ENCODE measurements at regions not wholly inside any gene's neighbourhood (a gene's known extent, or its start where the extent isn't known, plus 50 kb on each side); places are given as distances from the start of the nearest gene placed in this dataset.

DNA sequence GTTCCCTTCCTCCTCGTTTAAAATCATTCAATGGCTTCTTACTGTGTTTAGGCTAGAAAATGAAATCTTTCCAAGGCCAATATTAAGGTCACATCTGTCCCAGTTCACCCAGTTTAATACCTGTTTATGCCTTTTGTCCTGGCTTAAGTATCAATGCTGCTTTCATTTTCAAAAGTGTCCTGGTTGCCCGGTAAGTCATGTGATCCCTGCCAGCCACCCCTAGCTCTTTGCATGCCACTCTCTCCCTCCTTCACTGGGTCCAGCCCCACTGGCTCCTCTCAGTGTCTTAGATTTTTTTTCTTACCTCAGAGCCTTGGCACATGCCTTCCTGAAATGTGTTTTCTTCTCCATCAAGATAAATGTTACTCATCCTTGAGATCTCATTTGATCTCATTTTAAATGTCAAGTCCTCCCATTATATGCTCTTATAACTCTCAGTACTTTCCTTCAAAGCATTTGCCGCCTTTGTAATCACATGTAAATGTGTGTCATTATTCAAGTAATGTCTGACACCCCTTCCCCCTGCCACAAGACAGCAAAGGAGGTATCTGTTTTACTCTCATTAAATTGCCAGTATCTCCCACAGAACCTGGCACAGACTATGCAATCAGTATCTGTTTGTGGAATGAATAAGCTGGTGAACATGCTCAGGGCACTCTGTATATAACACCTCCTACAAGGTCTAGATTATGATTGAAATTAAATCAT lies 472.5 kb upstream of the RPS6KA3 start:
- TF ChIP-seq CHD2 (IDR thresholded peaks at IDR 0.05; ENCODE audit: low read length, partially characterized antibody) = no peak
- no peak for TF ChIP-seq EP300 (IDR thresholded peaks at IDR 0.05; ENCODE audit: borderline replicate concordance in 1 of 2, low read depth in 1 of 2, low read length in 1 of 2)
- TF ChIP-seq TEAD4 (IDR thresholded peaks at IDR 0.05; ENCODE audit: borderline replicate concordance, insufficient read depth) = no peak
- no peak for TF ChIP-seq SMC3 (IDR thresholded peaks at IDR 0.05; ENCODE audit: low read depth, low read length)
- no peak for TF ChIP-seq NRF1 (IDR thresholded peaks at IDR 0.05; ENCODE audit: low read depth, low read length)
- TF ChIP-seq RAD21 (IDR thresholded peaks at IDR 0.05; ENCODE audit: low read length) = no peak
- TF ChIP-seq, protein P1, sequence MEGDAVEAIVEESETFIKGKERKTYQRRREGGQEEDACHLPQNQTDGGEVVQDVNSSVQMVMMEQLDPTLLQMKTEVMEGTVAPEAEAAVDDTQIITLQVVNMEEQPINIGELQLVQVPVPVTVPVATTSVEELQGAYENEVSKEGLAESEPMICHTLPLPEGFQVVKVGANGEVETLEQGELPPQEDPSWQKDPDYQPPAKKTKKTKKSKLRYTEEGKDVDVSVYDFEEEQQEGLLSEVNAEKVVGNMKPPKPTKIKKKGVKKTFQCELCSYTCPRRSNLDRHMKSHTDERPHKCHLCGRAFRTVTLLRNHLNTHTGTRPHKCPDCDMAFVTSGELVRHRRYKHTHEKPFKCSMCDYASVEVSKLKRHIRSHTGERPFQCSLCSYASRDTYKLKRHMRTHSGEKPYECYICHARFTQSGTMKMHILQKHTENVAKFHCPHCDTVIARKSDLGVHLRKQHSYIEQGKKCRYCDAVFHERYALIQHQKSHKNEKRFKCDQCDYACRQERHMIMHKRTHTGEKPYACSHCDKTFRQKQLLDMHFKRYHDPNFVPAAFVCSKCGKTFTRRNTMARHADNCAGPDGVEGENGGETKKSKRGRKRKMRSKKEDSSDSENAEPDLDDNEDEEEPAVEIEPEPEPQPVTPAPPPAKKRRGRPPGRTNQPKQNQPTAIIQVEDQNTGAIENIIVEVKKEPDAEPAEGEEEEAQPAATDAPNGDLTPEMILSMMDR (IDR thresholded peaks at IDR 0.05) = no peak
- TF ChIP-seq RFX5 (IDR thresholded peaks at IDR 0.05; ENCODE audit: low read length) = no peak
- TF ChIP-seq, protein P2, sequence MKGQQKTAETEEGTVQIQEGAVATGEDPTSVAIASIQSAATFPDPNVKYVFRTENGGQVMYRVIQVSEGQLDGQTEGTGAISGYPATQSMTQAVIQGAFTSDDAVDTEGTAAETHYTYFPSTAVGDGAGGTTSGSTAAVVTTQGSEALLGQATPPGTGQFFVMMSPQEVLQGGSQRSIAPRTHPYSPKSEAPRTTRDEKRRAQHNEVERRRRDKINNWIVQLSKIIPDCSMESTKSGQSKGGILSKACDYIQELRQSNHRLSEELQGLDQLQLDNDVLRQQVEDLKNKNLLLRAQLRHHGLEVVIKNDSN (IDR thresholded peaks at IDR 0.05; ENCODE audit: borderline replicate concordance, low read depth) = no peak
- TF ChIP-seq, protein P3, sequence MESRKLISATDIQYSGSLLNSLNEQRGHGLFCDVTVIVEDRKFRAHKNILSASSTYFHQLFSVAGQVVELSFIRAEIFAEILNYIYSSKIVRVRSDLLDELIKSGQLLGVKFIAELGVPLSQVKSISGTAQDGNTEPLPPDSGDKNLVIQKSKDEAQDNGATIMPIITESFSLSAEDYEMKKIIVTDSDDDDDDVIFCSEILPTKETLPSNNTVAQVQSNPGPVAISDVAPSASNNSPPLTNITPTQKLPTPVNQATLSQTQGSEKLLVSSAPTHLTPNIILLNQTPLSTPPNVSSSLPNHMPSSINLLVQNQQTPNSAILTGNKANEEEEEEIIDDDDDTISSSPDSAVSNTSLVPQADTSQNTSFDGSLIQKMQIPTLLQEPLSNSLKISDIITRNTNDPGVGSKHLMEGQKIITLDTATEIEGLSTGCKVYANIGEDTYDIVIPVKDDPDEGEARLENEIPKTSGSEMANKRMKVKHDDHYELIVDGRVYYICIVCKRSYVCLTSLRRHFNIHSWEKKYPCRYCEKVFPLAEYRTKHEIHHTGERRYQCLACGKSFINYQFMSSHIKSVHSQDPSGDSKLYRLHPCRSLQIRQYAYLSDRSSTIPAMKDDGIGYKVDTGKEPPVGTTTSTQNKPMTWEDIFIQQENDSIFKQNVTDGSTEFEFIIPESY (IDR thresholded peaks at IDR 0.05; ENCODE audit: borderline replicate concordance, low read depth) = no peak
- Histone ChIP-seq H3K79me2 (ENCODE audit: insufficient read depth) (no peaks in the 10 kb centered on the region), H3K9me2 (no peaks in the 10 kb centered on the region), H3F3A (replicated peaks; ENCODE audit: insufficient read depth) (no peaks in the 10 kb centered on the region), H3K36me3 (replicated peaks in 1 of 2; ENCODE audit: control insufficient read depth in 1 of 2, insufficient read depth in 2 of 2, low read length in 1 of 2) (no peaks in the 10 kb centered on the region), H3K4me1 (ENCODE audit: control insufficient read depth in 1 of 2, insufficient read depth in 2 of 2, low read depth in 1 of 2, low read length in 1 of 2) (peaks cover 0 to 3% of the 10 kb centered on the region in 2 experiments; a peak in 2 of 4 replicates), H3K27me3 (ENCODE audit: insufficient read depth) (no peaks in the 10 kb centered on the region), H3K4me3 (ENCODE audit: low read depth in 2 of 2, low read length in 1 of 2) (no peak overlapping the region), H3K9ac (no peak overlapping the region), H3K4me2 (no peak overlapping the region), H3K9me3 (no peaks in the 10 kb centered on the region), H3K27ac (ENCODE audit: low read depth in 2 of 2, low read length in 1 of 2) (no peak overlapping the region), H2AFZ (ENCODE audit: low read depth) (no peak overlapping the region), H4K20me1 (ENCODE audit: insufficient read depth) (no peaks in the 10 kb centered on the region)
- 20% methylated on average over 3 of the region's 3 CpGs for WGBS (ENCODE audit: low lambda C conversion rate)
- DNase-seq = no peak
- ChIA-PET CTCF (interaction anchor here (0.7 kb wide), 1 partner anchor 10 kb away, joined by 3 read pairs; no protein-coding TSS in a partner anchor), POLR2A (no interaction called here)

DNA sequence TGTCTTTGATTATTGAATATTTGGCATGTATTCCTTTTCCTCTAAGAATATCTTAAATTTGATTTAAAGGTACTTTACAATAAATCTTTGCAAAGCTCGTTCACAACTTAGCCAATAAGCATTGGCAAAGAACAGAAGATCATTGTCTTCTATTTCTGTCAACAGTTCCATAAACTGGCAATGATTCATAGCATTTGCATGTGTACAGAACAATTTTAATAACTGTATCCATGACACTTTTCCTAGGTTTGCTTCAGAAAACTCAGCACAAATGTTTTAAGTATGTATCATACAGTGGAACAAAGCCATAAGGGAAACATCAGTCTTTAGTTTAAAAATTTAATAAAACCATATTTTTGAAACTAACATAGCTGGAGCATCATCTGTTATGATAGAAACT lies 462.7 kb upstream of the RPS6KA3 start:
- H3K36me3 ChIP-seq (replicated peaks in 1 of 2; ENCODE audit: control insufficient read depth in 1 of 2, insufficient read depth in 2 of 2, low read length in 1 of 2) = no peaks in the 10 kb centered on the region
- H2AFZ ChIP-seq (ENCODE audit: low read depth) = no peak overlapping the region
- H4K20me1 ChIP-seq (ENCODE audit: insufficient read depth) = no peaks in the 10 kb centered on the region
- no peaks in the 10 kb centered on the region for H3K9me3 ChIP-seq
- no peak for DNase-seq
- no peak overlapping the region for H3K4me2 ChIP-seq
- H3K4me1 ChIP-seq (ENCODE audit: control insufficient read depth in 1 of 2, insufficient read depth in 2 of 2, low read depth in 1 of 2, low read length in 1 of 2) = no peaks in the 10 kb centered on the region
- CTCF ChIA-PET = interaction anchor here (0.6 to 0.8 kb wide), 2 partner anchors 10 to 1472 kb away, joined by 3 read pairs; no protein-coding TSS in a partner anchor
- H3K9me2 ChIP-seq = no peaks in the 10 kb centered on the region
- 16% methylated on average over 1 of the region's 1 CpG for WGBS (ENCODE audit: low lambda C conversion rate)
- POLR2A ChIA-PET = no interaction called here
- H3K27ac ChIP-seq (ENCODE audit: low read depth in 2 of 2, low read length in 1 of 2) = no peak overlapping the region
- H3K79me2 ChIP-seq (ENCODE audit: insufficient read depth) = no peaks in the 10 kb centered on the region
- H3F3A ChIP-seq (replicated peaks; ENCODE audit: insufficient read depth) = no peaks in the 10 kb centered on the region
- H3K9ac ChIP-seq = no peak overlapping the region
- H3K27me3 ChIP-seq (ENCODE audit: insufficient read depth) = no peaks in the 10 kb centered on the region
- no peak overlapping the region for H3K4me3 ChIP-seq (ENCODE audit: low read depth in 2 of 2, low read length in 1 of 2)
- TF ChIP-seq TEAD4 (IDR thresholded peaks at IDR 0.05; ENCODE audit: borderline replicate concordance, insufficient read depth) = no peak
- no peak for TF ChIP-seq MEF2A (IDR thresholded peaks at IDR 0.05; ENCODE audit: borderline replicate concordance, low read depth)
- TF ChIP-seq MXI1 (IDR thresholded peaks at IDR 0.05; ENCODE audit: low read depth, low read length) = no peak
- TF ChIP-seq EZH2phosphoT487 (IDR thresholded peaks at IDR 0.05; ENCODE audit: borderline replicate concordance, low read depth) = no peak
- TF ChIP-seq FOXJ3 (CRISPR knock-in tag; IDR thresholded peaks at IDR 0.05) = no peak
- TF ChIP-seq, protein P4, sequence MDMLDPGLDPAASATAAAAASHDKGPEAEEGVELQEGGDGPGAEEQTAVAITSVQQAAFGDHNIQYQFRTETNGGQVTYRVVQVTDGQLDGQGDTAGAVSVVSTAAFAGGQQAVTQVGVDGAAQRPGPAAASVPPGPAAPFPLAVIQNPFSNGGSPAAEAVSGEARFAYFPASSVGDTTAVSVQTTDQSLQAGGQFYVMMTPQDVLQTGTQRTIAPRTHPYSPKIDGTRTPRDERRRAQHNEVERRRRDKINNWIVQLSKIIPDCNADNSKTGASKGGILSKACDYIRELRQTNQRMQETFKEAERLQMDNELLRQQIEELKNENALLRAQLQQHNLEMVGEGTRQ (IDR thresholded peaks at IDR 0.05; ENCODE audit: borderline replicate concordance, low read depth, low read length) = no peak
- no peak for TF ChIP-seq RFX5 (IDR thresholded peaks at IDR 0.05; ENCODE audit: low read length)
- no peak for TF ChIP-seq FOSL2 (IDR thresholded peaks at IDR 0.05; ENCODE audit: borderline replicate concordance, low read depth)
- TF ChIP-seq, protein P5, sequence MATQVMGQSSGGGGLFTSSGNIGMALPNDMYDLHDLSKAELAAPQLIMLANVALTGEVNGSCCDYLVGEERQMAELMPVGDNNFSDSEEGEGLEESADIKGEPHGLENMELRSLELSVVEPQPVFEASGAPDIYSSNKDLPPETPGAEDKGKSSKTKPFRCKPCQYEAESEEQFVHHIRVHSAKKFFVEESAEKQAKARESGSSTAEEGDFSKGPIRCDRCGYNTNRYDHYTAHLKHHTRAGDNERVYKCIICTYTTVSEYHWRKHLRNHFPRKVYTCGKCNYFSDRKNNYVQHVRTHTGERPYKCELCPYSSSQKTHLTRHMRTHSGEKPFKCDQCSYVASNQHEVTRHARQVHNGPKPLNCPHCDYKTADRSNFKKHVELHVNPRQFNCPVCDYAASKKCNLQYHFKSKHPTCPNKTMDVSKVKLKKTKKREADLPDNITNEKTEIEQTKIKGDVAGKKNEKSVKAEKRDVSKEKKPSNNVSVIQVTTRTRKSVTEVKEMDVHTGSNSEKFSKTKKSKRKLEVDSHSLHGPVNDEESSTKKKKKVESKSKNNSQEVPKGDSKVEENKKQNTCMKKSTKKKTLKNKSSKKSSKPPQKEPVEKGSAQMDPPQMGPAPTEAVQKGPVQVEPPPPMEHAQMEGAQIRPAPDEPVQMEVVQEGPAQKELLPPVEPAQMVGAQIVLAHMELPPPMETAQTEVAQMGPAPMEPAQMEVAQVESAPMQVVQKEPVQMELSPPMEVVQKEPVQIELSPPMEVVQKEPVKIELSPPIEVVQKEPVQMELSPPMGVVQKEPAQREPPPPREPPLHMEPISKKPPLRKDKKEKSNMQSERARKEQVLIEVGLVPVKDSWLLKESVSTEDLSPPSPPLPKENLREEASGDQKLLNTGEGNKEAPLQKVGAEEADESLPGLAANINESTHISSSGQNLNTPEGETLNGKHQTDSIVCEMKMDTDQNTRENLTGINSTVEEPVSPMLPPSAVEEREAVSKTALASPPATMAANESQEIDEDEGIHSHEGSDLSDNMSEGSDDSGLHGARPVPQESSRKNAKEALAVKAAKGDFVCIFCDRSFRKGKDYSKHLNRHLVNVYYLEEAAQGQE (IDR thresholded peaks at IDR 0.05; ENCODE audit: low read depth, low read length) = no peak
